HG03095 (cell line): ENCODE measurements at regions not wholly inside any gene's neighbourhood (a gene's known extent, or its start where the extent isn't known, plus 50 kb on each side); places are given as distances from the start of the nearest gene placed in this dataset.

Experiments used
- ATAC-seq: cut with Tn5 transposase; IDR thresholded peaks from one replicate; pipeline ENCODE4 v1.9.1; 2021; ENCODE audit warnings: moderate library complexity; ENCODE audit not compliant: unreplicated experiment

DNA sequence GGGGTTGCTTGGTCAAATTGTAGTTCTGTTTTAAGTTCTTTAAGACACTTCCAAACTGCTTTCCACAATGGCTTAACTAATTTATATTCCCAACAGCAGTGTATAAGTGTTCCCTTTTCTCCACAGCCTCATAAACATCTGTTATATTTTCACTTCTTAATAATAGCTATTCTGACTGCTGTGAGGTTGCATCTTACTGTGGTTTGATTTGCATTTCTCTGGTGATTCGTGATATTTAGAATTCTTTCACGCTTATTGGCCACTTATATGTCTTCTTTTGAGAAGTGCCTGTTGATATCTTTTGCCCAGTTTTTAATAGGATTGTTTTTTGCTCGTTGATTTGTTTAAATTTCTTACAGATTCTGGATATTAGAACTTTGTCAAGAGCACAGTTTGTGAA is 278.6 kb upstream of the ITM2A start:
- ATAC-seq: no peak

GRCh38 chrX:79631526-79631925 is 264.4 kb upstream of the ITM2A start:
- ATAC-seq: no peak

GRCh38 chrX:79630033-79631009 is 263.2 kb upstream of the ITM2A start:
- peak; percentile 52 for ATAC-seq

GRCh38 chrX:79623098-79623762 is 256.1 kb upstream of the ITM2A start:
- ATAC-seq: no peak

GRCh38 chrX:79618280-79618679 is 251.1 kb upstream of the ITM2A start:
- ATAC-seq: no peak

DNA sequence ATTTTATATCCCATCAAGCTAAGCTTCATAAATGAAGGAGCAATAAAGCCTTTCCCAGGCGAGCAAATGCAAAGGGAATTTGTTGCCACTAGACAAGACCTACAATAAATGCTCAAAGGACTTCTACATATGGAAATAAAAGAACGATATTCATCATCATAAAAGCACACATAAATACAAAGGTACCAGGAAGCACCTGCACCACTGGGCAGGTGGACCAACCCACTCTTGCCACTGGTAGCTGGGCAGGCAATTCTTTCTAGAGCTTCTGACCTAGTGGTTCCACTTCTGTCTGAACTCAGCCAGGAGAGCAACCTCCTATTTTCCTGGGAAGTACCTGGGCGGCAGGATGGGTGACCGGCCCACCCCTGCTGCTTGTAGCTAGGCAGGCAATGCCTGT is 237.2 kb upstream of the ITM2A start:
- ATAC-seq: no peak

GRCh38 chrX:79601341-79602131 is 234.4 kb upstream of the ITM2A start:
- no peak for ATAC-seq

DNA sequence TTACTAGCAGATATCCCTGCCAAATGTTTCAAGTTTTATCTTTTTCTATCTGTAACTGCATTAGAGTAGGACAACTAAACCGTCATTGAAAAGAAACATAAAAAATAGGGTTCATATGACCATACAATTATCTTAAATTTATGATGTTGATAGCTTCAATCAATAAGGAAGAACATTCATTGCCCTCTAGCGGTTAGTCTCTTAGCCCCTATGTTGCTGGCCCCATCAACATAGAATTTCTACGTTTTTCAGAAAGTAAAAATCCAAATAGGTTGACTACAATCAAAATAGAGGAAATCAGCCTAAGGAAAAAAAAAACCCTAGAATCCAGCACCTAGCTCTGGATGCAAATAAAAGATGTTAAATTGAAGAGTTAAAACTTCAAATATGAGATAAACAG is 225.1 kb upstream of the ITM2A start:
- ATAC-seq: no peak

GRCh38 chrX:79588233-79588632 is 221.1 kb upstream of the ITM2A start:
- ATAC-seq: no peak

GRCh38 chrX:79573760-79574159 is 206.6 kb upstream of the ITM2A start:
- no peak for ATAC-seq

DNA sequence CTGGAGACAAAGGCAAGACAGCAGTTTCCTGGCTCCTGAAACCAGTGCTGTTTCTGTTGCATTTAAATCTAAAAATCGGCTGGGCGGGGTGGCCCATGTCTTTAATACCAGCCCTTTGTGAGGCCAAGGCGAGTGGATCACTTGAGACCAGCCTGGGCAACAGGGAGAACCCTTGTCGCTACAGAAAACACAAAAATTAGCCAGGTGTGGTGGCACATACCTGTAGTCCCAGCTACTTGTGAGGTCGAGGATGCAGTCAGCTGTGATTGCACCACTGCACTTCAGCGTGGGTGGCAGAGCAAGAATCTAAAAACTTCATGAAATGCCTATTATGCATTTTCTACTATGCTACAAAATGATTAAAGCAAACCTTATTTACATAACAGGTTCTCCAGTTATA is 205.4 kb upstream of the ITM2A start:
- ATAC-seq: no peak

DNA sequence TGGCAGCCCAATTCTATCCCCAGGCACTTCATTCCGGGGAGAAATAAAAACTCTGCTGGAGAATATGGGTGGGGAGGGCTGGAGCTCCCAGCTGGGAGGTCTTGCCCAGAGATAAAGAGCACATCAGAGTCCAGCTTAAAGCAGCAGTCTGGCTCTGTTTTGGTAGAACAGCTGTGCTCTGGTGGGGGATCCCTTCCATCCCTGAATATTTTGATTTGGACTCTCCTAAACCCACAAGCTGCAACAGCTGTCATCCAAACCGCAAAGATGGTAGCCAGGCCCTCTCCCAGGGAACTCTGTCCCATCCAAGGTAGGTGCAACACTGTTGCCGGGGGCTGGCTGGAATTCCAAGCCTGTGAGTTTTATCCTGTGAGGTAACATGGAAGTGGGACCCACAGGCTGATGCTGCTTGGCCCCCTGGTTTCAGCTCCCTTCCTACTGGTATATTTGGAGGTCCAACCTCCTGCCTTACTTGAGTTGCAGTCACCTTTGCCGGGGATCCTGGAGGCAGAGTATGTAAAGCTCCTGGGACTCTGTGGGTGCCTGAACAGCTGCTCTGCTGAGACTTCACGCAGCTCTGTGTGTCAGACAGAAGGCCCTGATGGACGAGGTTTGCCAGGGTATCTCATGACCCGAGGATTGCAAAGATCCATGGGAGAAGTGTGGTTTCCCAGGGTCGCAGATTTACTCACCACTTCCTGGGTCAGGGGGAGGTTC is 203.5 kb upstream of the ITM2A start:
- ATAC-seq: no peak

DNA sequence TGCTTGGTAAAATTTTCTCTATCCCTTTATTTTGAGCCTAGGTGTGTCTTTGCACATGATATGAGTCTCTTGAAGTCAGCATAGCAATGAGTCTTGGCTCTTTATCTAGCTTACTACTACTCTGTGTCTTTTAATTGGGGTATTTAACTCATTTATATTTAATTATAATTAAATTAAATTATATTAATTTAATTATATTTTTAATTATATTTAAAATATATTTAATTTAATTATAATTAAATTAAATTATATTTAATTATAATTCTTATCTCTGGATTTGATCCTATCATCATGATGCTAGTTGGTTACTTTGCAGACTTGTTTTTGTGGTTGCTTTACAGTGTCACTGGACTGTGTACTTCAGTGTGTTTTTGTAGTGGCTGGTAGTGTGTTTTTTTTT is 201.2 kb upstream of the ITM2A start:
- no peak for ATAC-seq

- ATAC-seq: no peak
Observed at GRCh38 chrX:79564362-79564761, 197.2 kb upstream of the ITM2A start.

DNA sequence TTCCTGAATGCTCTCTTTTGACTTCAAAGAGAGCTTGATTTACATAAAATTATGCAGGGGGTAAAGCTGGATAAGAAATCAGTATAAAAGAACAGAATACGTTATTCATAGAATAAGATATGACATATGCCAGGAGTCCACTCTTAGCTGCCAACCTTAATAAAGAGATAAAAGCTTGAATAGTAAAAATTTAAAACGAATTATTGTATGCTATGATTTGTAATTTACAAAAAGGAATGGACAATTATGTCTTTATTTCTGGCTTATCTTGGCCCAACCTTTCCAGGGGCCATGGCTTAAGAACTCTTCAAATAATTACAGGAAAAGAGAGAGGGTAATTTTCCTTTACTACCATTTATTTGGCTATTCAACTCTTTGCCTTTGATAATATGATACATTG is 192.2 kb upstream of the ITM2A start:
- ATAC-seq: no peak

DNA sequence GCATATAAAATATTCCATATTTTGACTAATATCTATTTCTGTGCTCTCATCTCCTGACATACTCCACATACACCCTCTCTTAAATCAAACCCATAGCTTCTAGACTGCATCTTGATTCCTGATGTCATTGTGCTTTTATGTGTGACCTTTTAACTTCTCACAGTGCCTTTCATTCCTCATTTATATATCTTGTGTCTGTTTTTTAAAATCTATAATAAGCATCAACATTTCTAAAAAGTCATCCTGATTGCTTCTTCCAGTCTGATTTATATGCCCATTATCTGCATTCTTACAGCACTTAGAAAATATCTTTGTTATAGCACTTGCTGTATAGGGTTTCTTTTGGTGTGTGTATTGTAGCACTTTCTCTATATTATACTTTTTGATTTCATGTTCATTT is 190.1 kb upstream of the ITM2A start:
- no peak for ATAC-seq

- ATAC-seq: no peak
Observed at GRCh38 chrX:79556800-79557199, 189.7 kb upstream of the ITM2A start.

GRCh38 chrX:79530310-79531108 is 163.4 kb upstream of the ITM2A start:
- ATAC-seq: no peak

- no peak for ATAC-seq
Observed at GRCh38 chrX:79524642-79525041, 157.5 kb upstream of the ITM2A start.

DNA sequence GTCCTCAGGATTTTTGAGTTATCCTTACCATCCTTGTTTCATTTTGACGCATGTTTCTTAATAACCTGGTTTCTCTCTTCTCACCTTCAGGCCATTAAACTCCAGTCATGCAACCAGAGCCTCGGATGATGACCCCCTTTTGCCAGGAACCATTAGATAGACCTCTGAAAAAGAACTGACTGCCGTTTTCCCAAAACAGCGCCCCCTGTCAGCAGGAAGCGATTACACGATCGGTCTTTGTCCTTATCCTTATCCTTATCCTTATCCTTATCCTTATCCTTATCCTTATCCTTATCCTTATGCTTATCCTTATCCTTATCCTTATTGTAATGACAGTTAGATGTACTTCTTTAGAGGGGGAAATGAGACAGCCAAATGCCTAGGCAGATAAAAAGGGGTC is 148.4 kb upstream of the ITM2A start:
- ATAC-seq: no peak
